ENCODE measurements at regions not wholly inside any gene's neighbourhood (a gene's known extent, or its start where the extent isn't known, plus 50 kb on each side); places are given as distances from the start of the nearest gene placed in this dataset.
"Not testable (repeated sequence)": the region's sequence is repeated elsewhere in the genome, so short reads cannot be mapped to it uniquely, and the experiment has no call there.

- TF ChIP-seq, protein P1, sequence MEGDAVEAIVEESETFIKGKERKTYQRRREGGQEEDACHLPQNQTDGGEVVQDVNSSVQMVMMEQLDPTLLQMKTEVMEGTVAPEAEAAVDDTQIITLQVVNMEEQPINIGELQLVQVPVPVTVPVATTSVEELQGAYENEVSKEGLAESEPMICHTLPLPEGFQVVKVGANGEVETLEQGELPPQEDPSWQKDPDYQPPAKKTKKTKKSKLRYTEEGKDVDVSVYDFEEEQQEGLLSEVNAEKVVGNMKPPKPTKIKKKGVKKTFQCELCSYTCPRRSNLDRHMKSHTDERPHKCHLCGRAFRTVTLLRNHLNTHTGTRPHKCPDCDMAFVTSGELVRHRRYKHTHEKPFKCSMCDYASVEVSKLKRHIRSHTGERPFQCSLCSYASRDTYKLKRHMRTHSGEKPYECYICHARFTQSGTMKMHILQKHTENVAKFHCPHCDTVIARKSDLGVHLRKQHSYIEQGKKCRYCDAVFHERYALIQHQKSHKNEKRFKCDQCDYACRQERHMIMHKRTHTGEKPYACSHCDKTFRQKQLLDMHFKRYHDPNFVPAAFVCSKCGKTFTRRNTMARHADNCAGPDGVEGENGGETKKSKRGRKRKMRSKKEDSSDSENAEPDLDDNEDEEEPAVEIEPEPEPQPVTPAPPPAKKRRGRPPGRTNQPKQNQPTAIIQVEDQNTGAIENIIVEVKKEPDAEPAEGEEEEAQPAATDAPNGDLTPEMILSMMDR (IDR thresholded peaks at IDR 0.05), result no peak
- ATAC-seq (ENCODE audit: low FRiP score), result no peak
- no peak for DNase-seq (ENCODE audit: low spot score)
These were observed 196.1 kb upstream of the THRB start for GRCh38 chr3:24690777-24691176.

GRCh38 chr3:24699078-24699477 lies 204.4 kb upstream of the THRB start:
- not testable (repeated sequence) for DNase-seq (ENCODE audit: low spot score)

GRCh38 chr3:24704496-24704895 lies 209.8 kb upstream of the THRB start:
- ATAC-seq (ENCODE audit: low FRiP score) (no peak), DNase-seq (ENCODE audit: low spot score) (no peak)
- TF ChIP-seq, protein P1 (IDR thresholded peaks at IDR 0.05), result no peak

More at GRCh38 chr3:24699078-24699477, 204.4 kb upstream of the THRB start:
- not testable (repeated sequence) for ATAC-seq (ENCODE audit: low FRiP score)

- no peak for DNase-seq (ENCODE audit: low spot score)
- TF ChIP-seq, protein P1 (IDR thresholded peaks at IDR 0.05), result no peak
- no peak for ATAC-seq (ENCODE audit: low FRiP score)
These were observed 213.3 kb upstream of the THRB start for GRCh38 chr3:24707936-24708335.

DNA sequence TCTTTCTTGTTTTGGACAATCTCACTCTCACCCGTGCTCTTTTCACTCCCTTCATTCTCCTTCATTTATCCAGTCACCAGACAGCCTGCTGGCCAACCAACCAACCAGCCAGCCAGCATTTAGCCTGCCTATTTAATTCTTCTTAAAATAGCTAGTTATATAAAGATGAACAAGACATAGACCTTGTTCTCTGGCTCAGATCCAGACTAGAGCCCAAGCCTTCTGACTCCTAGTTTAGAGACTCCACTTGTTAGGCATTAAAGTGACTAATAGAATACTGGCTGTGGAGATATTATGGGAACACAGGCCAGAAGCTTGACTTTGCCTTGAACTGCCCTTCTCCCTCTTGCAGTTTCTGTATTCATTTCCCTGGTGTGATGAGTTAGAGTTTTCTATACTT lies 215.3 kb upstream of the THRB start:
- TF ChIP-seq, protein P1 (IDR thresholded peaks at IDR 0.05), result no peak
- no peak for ATAC-seq (ENCODE audit: low FRiP score)
- DNase-seq (ENCODE audit: low spot score), result no peak

- no peak for ATAC-seq (ENCODE audit: low FRiP score)
- TF ChIP-seq, protein P1 (IDR thresholded peaks at IDR 0.05), result no peak
- no peak for DNase-seq (ENCODE audit: low spot score)
These were observed 218.9 kb upstream of the THRB start for GRCh38 chr3:24713516-24713915.

DNA sequence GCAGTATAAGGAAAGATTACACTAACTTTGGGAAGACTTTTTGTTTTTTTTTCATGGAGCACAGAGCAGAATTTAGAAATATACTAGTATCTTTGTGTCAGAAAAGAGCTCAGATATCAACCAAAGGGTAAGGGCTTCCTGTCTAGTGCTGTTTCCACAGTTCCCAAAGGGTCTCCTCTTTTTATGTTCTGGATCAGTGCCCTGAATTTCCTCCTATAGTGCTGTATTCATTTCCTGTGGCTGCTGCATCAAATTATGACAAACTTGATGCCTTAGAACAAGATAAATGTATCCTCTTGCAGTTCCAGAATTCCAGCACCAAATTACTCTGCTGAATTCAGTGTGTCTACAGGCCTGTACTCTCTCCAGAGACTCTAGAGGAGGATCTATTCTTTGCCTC lies 219.8 kb upstream of the THRB start:
- TF ChIP-seq, protein P1 (IDR thresholded peaks at IDR 0.05), result no peak
- DNase-seq (ENCODE audit: low spot score), result no peak
- no peak for ATAC-seq (ENCODE audit: low FRiP score)

Data from omental fat pad (tissue), 3 donors.